ENCODE measurements at regions not wholly inside any gene's neighbourhood (a gene's known extent, or its start where the extent isn't known, plus 50 kb on each side); places are given as distances from the start of the nearest gene placed in this dataset.

GRCh38 chr7:41051535-41051934, 651.4 kb downstream of the INHBA start:
- TF ChIP-seq CTCF (IDR thresholded peaks at IDR 0.05 in 8 of 11, conservative IDR thresholded peaks at IDR 0.05 in 3 of 11) (no peak), POLR2A (IDR thresholded peaks at IDR 0.05) (no peak)
